Neural cell (in vitro differentiated cells): ENCODE measurements at regions not wholly inside any gene's neighbourhood (a gene's known extent, or its start where the extent isn't known, plus 50 kb on each side); places are given as distances from the start of the nearest gene placed in this dataset.

Experiments used
- EZH2 ChIP-seq: fragments of 200-600, 300-800 bp; shearing (Covaris generic), sonication (generic); IDR thresholded peaks from 2 replicates; pipeline ENCODE4 v1.6.1; 2014; ENCODE audit warnings: antibody characterized with exemption, low read length, borderline replicate concordance, mild to moderate bottlenecking; ENCODE audit not compliant: insufficient read depth, poor library complexity, severe bottlenecking
- POLR2AphosphoS5 ChIP-seq: IDR thresholded peaks from 2 replicates; pipeline ENCODE4 v1.6.1; 2012
- RAD21 ChIP-seq: fragments of 450-650 bp; conservative IDR thresholded peaks from 2 replicates; pipeline ENCODE4 v1.6.1; 2014; ENCODE audit warnings: antibody characterized with exemption, mild to moderate bottlenecking, moderate library complexity
- TAF1 ChIP-seq: IDR thresholded peaks from 2 replicates; pipeline ENCODE4 v1.6.1; 2012; ENCODE audit warnings: low read depth
- TF ChIP-seq, protein P1 (sequence below): fragments of 450-650 bp; IDR thresholded peaks from 2 replicates; pipeline ENCODE4 v1.5.1; 2014; ENCODE audit warnings: antibody characterized with exemption, mild to moderate bottlenecking, moderate library complexity; ENCODE audit not compliant: poor library complexity, severe bottlenecking

DNA sequence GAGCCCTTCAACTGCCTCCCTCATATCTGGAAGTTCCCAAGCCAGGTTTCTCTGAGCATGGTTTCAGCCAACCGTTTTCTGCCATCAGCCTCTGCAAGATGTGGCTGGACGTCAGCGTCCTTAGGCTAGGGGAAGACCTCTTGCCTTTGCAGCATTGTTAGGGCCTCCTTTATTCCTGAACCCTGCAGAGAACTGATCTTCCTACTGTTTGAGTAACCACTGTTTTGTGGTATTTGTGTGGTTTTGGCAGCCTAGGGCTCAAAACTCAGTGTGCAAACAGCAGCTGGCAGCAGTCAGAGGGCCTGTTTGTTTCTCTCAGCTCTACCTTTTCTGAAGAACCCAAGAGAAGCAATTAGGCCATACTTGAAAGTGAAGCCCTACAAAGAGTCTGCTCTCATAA lies 83.4 kb upstream of the SEMA3E start:
- TF ChIP-seq, protein P1, sequence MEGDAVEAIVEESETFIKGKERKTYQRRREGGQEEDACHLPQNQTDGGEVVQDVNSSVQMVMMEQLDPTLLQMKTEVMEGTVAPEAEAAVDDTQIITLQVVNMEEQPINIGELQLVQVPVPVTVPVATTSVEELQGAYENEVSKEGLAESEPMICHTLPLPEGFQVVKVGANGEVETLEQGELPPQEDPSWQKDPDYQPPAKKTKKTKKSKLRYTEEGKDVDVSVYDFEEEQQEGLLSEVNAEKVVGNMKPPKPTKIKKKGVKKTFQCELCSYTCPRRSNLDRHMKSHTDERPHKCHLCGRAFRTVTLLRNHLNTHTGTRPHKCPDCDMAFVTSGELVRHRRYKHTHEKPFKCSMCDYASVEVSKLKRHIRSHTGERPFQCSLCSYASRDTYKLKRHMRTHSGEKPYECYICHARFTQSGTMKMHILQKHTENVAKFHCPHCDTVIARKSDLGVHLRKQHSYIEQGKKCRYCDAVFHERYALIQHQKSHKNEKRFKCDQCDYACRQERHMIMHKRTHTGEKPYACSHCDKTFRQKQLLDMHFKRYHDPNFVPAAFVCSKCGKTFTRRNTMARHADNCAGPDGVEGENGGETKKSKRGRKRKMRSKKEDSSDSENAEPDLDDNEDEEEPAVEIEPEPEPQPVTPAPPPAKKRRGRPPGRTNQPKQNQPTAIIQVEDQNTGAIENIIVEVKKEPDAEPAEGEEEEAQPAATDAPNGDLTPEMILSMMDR, result no peak
- no peak for TF ChIP-seq POLR2AphosphoS5
- no peak for TF ChIP-seq TAF1
- TF ChIP-seq EZH2, result no peak
- TF ChIP-seq RAD21, result no peak
